AG09319 (cell line): ENCODE measurements at regions not wholly inside any gene's neighbourhood (a gene's known extent, or its start where the extent isn't known, plus 50 kb on each side); places are given as distances from the start of the nearest gene placed in this dataset.
"Not testable (repeated sequence)": the region's sequence is repeated elsewhere in the genome, so short reads cannot be mapped to it uniquely, and the experiment has no call there.

Source experiments
- DNase-seq: peaks from one replicate; pipeline ENCODE4 v3.0.0-alpha.2; 2010; ENCODE audit warnings: low read depth; ENCODE audit errors: extremely low read depth
- CTCF ChIP-seq: IDR thresholded peaks from 2 replicates; pipeline ENCODE4 v1.5.1; 2011; ENCODE audit warnings: low read depth, mild to moderate bottlenecking, inconsistent platforms, low read length, moderate library complexity

- no peak for TF ChIP-seq CTCF
- no peak for DNase-seq
These were observed 279.4 kb downstream of the NKX6-1 start for GRCh38 chr4:84219656-84220055.

GRCh38 chr4:84218031-84218430, 281.1 kb downstream of the NKX6-1 start:
- DNase-seq: no peak
- TF ChIP-seq CTCF: no peak

GRCh38 chr4:84215217-84215616, 283.9 kb downstream of the NKX6-1 start:
- no peak for TF ChIP-seq CTCF
- no peak for DNase-seq

- DNase-seq: not testable (repeated sequence)
These were observed 292.9 kb downstream of the NKX6-1 start for GRCh38 chr4:84206226-84206625.

- no peak for TF ChIP-seq CTCF
- no peak for DNase-seq
These were observed 309.9 kb downstream of the NKX6-1 start for GRCh38 chr4:84189144-84189543.

- no peak for TF ChIP-seq CTCF
- no peak for DNase-seq
These were observed 319.7 kb downstream of the NKX6-1 start for GRCh38 chr4:84179409-84179808.

GRCh38 chr4:84177831-84178542, 321.1 kb downstream of the NKX6-1 start:
- no peak for DNase-seq
- no peak for TF ChIP-seq CTCF

GRCh38 chr4:84176016-84176415, 323.1 kb downstream of the NKX6-1 start:
- DNase-seq: no peak
- TF ChIP-seq CTCF: no peak
